SK-N-SH treated with all-trans-retinoic acid at 6 μM for 48 hours (cell line): ENCODE measurements at regions not wholly inside any gene's neighbourhood (a gene's known extent, or its start where the extent isn't known, plus 50 kb on each side); places are given as distances from the start of the nearest gene placed in this dataset.

Source experiments
- CREB5 ChIP-seq: fragments of 250-450 bp; sonication (Bioruptor Pico); IDR thresholded peaks from 2 replicates; pipeline ENCODE4 v1.5.1; 2020; ENCODE audit warnings: low read depth, mild to moderate bottlenecking, moderate library complexity
- CSDC2 ChIP-seq: fragments of 250-450 bp; sonication (Bioruptor Pico); IDR thresholded peaks from 2 replicates; pipeline ENCODE4 v1.5.0; 2020; ENCODE audit warnings: mild to moderate bottlenecking, moderate library complexity
- GLIS3 ChIP-seq: fragments of 250-450 bp; sonication (Bioruptor Pico); IDR thresholded peaks from 2 replicates; pipeline ENCODE4 v1.5.0; 2020; ENCODE audit warnings: mild to moderate bottlenecking, moderate library complexity
- ISL1 ChIP-seq: fragments of 250-450 bp; sonication (Bioruptor Pico); IDR thresholded peaks from 2 replicates; pipeline ENCODE4 v2.1.2; 2022; ENCODE audit warnings: mild to moderate bottlenecking, moderate library complexity
- PATZ1 ChIP-seq: fragments of 250-450 bp; sonication (Bioruptor Pico); IDR thresholded peaks from 2 replicates; pipeline ENCODE4 v1.8.0; 2020; ENCODE audit warnings: mild to moderate bottlenecking, moderate library complexity, borderline replicate concordance
- PPARA ChIP-seq: fragments of 250-450 bp; sonication (Bioruptor Pico); IDR thresholded peaks from 2 replicates; pipeline ENCODE4 v1.5.0; 2020; ENCODE audit warnings: mild to moderate bottlenecking, borderline replicate concordance
- RARB ChIP-seq: fragments of 250-450 bp; sonication (Bioruptor Pico); IDR thresholded peaks from 2 replicates; pipeline ENCODE4 v1.8.0; 2021; ENCODE audit warnings: mild to moderate bottlenecking, moderate library complexity
- TSHZ2 ChIP-seq: fragments of 250-450 bp; sonication (Bioruptor Pico); IDR thresholded peaks from 2 replicates; pipeline ENCODE4 v1.5.0; 2020; ENCODE audit warnings: mild to moderate bottlenecking, moderate library complexity
- ZFP3 ChIP-seq: fragments of 250-450 bp; sonication (Bioruptor Pico); IDR thresholded peaks from 2 replicates; pipeline ENCODE4 v1.5.0; 2020; ENCODE audit warnings: mild to moderate bottlenecking, moderate library complexity
- ZFP30 ChIP-seq: fragments of 450-650 bp; formaldehyde crosslinking; IDR thresholded peaks from 2 replicates; pipeline ENCODE4 v1.5.0; 2022; ENCODE audit warnings: mild to moderate bottlenecking, moderate library complexity
- ZNF565 ChIP-seq: fragments of 450-650 bp; formaldehyde crosslinking; conservative IDR thresholded peaks from 2 replicates; pipeline ENCODE4 v1.5.0; 2020; ENCODE audit warnings: low read depth, mild to moderate bottlenecking, moderate library complexity

GRCh38 chr1:78830321-78830720 lies 176.2 kb downstream of the ADGRL4 start:
- TF ChIP-seq ZFP30 = no peak
- TF ChIP-seq GLIS3 = no peak
- no peak for TF ChIP-seq ZNF565
- no peak for TF ChIP-seq ZFP3 (CRISPR knock-in tag)
- TF ChIP-seq CSDC2 (CRISPR knock-in tag) = no peak
- no peak for TF ChIP-seq TSHZ2
- no peak for TF ChIP-seq CREB5 (CRISPR knock-in tag)
- no peak for TF ChIP-seq PATZ1 (CRISPR knock-in tag)
- TF ChIP-seq RARB (CRISPR knock-in tag) = no peak
- TF ChIP-seq PPARA (CRISPR knock-in tag) = no peak
- no peak for TF ChIP-seq ISL1 (CRISPR knock-in tag)
